Naive thymus-derived CD4-positive, alpha-beta T cell (primary cell): ENCODE measurements at regions not wholly inside any gene's neighbourhood (a gene's known extent, or its start where the extent isn't known, plus 50 kb on each side); places are given as distances from the start of the nearest gene placed in this dataset.

Experiments
- ATAC-seq: fragments of 150-1000 bp; cut with Tn5 transposase; 2 replicates; pipeline ENCODE4 v1.10.0; 2021; ENCODE audit warnings: mild to moderate bottlenecking, moderate library complexity
- CTCF ChIA-PET: fragments of 350-600 bp; sonication (Branson Sonifier 250); formaldehyde crosslinking; loops from one replicate; lab custom pipeline; 2021; ENCODE audit warnings: antibody characterized with exemption; lab: Charles Lee
- POLR2A ChIA-PET: fragments of 350-600 bp; sonication (Branson Sonifier 250); formaldehyde crosslinking; loops from one replicate; lab custom pipeline; 2021; ENCODE audit warnings: antibody characterized with exemption, inconsistent platforms; lab: Charles Lee
- DNase-seq, 9 donors: peaks; one replicate each; pipeline versions ENCODE4 v3.0.0 to v3.0.0-alpha.2; 2020 to 2022; ENCODE audit warnings: mixed read lengths in 1 of 9
- H3K27ac ChIP-seq: one replicate; pipeline ENCODE4 v1.7.0; 2013; ENCODE audit warnings: mild to moderate bottlenecking, low read depth, low read length, moderate library complexity
- H3K27me3 ChIP-seq, 2 donors: one replicate each; pipeline ENCODE4 v1.7.0; 2013; ENCODE audit warnings: low read length in 2 of 2, mild to moderate bottlenecking in 2 of 2, moderate library complexity in 2 of 2; ENCODE audit not compliant: control insufficient read depth in 2 of 2, insufficient read depth in 2 of 2
- H3K36me3 ChIP-seq, 3 experiments: 1 replicate in 2 of 3; 2 replicates in 1 of 3; pipeline ENCODE4 v1.7.0; 2013; ENCODE audit warnings: low read length in 3 of 3, mild to moderate bottlenecking in 3 of 3, moderate library complexity in 1 of 3; ENCODE audit not compliant: insufficient read depth in 3 of 3, control insufficient read depth in 2 of 3
- H3K4me1 ChIP-seq, 2 donors: one replicate each; pipeline ENCODE4 v1.7.0; 2013; ENCODE audit warnings: low read length in 2 of 2, mild to moderate bottlenecking in 2 of 2, moderate library complexity in 1 of 2; ENCODE audit not compliant: control insufficient read depth in 2 of 2, insufficient read depth in 2 of 2
- H3K4me3 ChIP-seq: 2 replicates; pipeline ENCODE4 v1.7.0; 2013; ENCODE audit warnings: mild to moderate bottlenecking, low read length
- H3K9me3 ChIP-seq, 3 experiments: 1 replicate in 2 of 3; 2 replicates in 1 of 3; pipeline ENCODE4 v1.7.0; 2013; ENCODE audit warnings: low read length in 3 of 3; ENCODE audit not compliant: control insufficient read depth in 2 of 3
- H3K27ac Mint-ChIP-seq, 9 donors: one replicate each; pipeline ENCODE4 v1.8.0; 2020 to 2022; ENCODE audit warnings: mixed read lengths in 9 of 9, mild to moderate bottlenecking in 8 of 9, moderate library complexity in 5 of 9, inconsistent platforms in 2 of 9
- H3K27me3 Mint-ChIP-seq, 5 donors: one replicate each; pipeline ENCODE4 v1.8.0; 2021 to 2022; ENCODE audit warnings: mixed read lengths in 5 of 5, mild to moderate bottlenecking in 1 of 5
- H3K36me3 Mint-ChIP-seq, 5 donors: one replicate each; pipeline ENCODE4 v1.8.0; 2020 to 2022; ENCODE audit warnings: mixed read lengths in 5 of 5, mild to moderate bottlenecking in 3 of 5, inconsistent platforms in 1 of 5
- H3K4me1 Mint-ChIP-seq, 7 donors: one replicate each; pipeline ENCODE4 v1.8.0; 2020 to 2022; ENCODE audit warnings: mixed read lengths in 7 of 7, mild to moderate bottlenecking in 3 of 7, inconsistent platforms in 1 of 7
- H3K4me3 Mint-ChIP-seq, 10 donors: one replicate each; pipeline ENCODE4 v1.8.0; 2020 to 2022; ENCODE audit warnings: mild to moderate bottlenecking in 10 of 10, mixed read lengths in 10 of 10, moderate library complexity in 6 of 10, inconsistent platforms in 2 of 10
- H3K9me3 Mint-ChIP-seq, 11 donors: one replicate each; pipeline ENCODE4 v1.8.0; 2020 to 2022; ENCODE audit warnings: mixed read lengths in 11 of 11, mild to moderate bottlenecking in 4 of 11, inconsistent platforms in 1 of 11, moderate library complexity in 1 of 11
- intact Hi-C, 2 donors: fragments of 100-400 bp; cut with micrococcal nuclease; formaldehyde crosslinking; loops; one replicate each; pipeline ENCODE4 v1.15.1; 2023

GRCh38 chr2:107592280-107592624, 234.4 kb upstream of the RGPD4 start:
- intact Hi-C loops: no loop called here
- H3K4me1 Mint-ChIP-seq: no peaks in the 10 kb centered on the region

GRCh38 chr2:107595285-107595684, 231.4 kb upstream of the RGPD4 start:
- ChIA-PET POLR2A (no interaction called here), CTCF (no interaction called here)
- Histone ChIP-seq H3K9me3 (no peaks in the 10 kb centered on the region), H3K4me1 (no peaks in the 10 kb centered on the region), H3K27me3 (no peaks in the 10 kb centered on the region), H3K36me3 (no peaks in the 10 kb centered on the region), H3K27ac (no peak overlapping the region), H3K4me3 (no peak overlapping the region)
- intact Hi-C loops: no loop called here
- H3K4me3 Mint-ChIP-seq: no peak overlapping the region
- DNase-seq: no peak
- no peak overlapping the region for H3K27ac Mint-ChIP-seq
- no peaks in the 10 kb centered on the region for H3K4me1 Mint-ChIP-seq
- no peaks in the 10 kb centered on the region for H3K36me3 Mint-ChIP-seq
- H3K27me3 Mint-ChIP-seq: no peaks in the 10 kb centered on the region
- ATAC-seq: no peak
- peaks cover 0 to 6% (median 0%) of the 10 kb centered on the region in 11 donors for H3K9me3 Mint-ChIP-seq

More at GRCh38 chr2:107592280-107592624, 234.4 kb upstream of the RGPD4 start:
- no peak for DNase-seq
- no peak overlapping the region for H3K27ac ChIP-seq
- Mint-ChIP-seq H3K9me3 (peaks cover 0 to 5% (median 0%) of the 10 kb centered on the region in 11 donors), H3K36me3 (no peaks in the 10 kb centered on the region), H3K4me3 (no peak overlapping the region), H3K27me3 (no peaks in the 10 kb centered on the region), H3K27ac (no peak overlapping the region)
- no peaks in the 10 kb centered on the region for H3K4me1 ChIP-seq
- CTCF ChIA-PET: no interaction called here
- no peaks in the 10 kb centered on the region for H3K27me3 ChIP-seq
- no peak for ATAC-seq
- POLR2A ChIA-PET: no interaction called here
- H3K36me3 ChIP-seq: no peaks in the 10 kb centered on the region
- no peak overlapping the region for H3K4me3 ChIP-seq
- no peaks in the 10 kb centered on the region for H3K9me3 ChIP-seq

GRCh38 chr2:107595749-107596148, 230.9 kb upstream of the RGPD4 start:
- Mint-ChIP-seq H3K4me1 (no peaks in the 10 kb centered on the region), H3K36me3 (no peaks in the 10 kb centered on the region), H3K27me3 (no peaks in the 10 kb centered on the region), H3K27ac (no peak overlapping the region), H3K4me3 (no peak overlapping the region), H3K9me3 (peaks cover 0 to 6% (median 0%) of the 10 kb centered on the region in 11 donors)
- intact Hi-C loops: no loop called here
- H3K27me3 ChIP-seq: no peaks in the 10 kb centered on the region
- no peaks in the 10 kb centered on the region for H3K36me3 ChIP-seq
- ATAC-seq (no peak), DNase-seq (no peak)
- H3K4me3 ChIP-seq: no peak overlapping the region
- no peaks in the 10 kb centered on the region for H3K9me3 ChIP-seq
- H3K4me1 ChIP-seq: no peaks in the 10 kb centered on the region
- no peak overlapping the region for H3K27ac ChIP-seq
- CTCF ChIA-PET: no interaction called here
- POLR2A ChIA-PET: no interaction called here

DNA sequence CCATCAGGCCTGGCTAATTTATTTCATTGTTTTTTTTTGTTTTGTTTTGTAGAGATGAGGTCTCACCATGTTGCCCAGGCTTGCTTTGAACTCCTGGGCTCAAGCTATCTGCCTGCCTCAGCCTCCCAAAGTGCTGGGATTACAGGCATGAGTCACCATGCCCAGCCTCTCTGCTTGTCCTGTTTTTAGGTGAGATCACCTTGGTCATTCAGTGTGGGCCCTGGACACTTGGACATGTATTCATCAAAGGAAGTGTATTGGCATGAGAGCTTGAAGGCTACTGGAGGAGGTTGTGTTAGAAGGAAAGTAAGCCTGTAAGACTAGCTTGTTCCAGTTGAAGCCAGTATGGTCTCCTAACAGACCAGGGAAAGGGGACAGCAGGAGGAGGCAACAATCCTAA, 229.2 kb upstream of the RGPD4 start:
- Mint-ChIP-seq H3K27ac (no peak overlapping the region), H3K27me3 (no peaks in the 10 kb centered on the region), H3K9me3 (peaks cover 0 to 11% (median 1%) of the 10 kb centered on the region in 11 donors), H3K36me3 (no peaks in the 10 kb centered on the region), H3K4me3 (no peak overlapping the region), H3K4me1 (no peaks in the 10 kb centered on the region)
- Histone ChIP-seq H3K27me3 (no peaks in the 10 kb centered on the region), H3K36me3 (no peaks in the 10 kb centered on the region), H3K9me3 (no peaks in the 10 kb centered on the region), H3K4me1 (no peaks in the 10 kb centered on the region), H3K27ac (no peak overlapping the region), H3K4me3 (no peak overlapping the region)
- ATAC-seq (no peak), DNase-seq (no peak)
- CTCF ChIA-PET: no interaction called here
- POLR2A ChIA-PET: no interaction called here
- intact Hi-C loops: no loop called here

DNA sequence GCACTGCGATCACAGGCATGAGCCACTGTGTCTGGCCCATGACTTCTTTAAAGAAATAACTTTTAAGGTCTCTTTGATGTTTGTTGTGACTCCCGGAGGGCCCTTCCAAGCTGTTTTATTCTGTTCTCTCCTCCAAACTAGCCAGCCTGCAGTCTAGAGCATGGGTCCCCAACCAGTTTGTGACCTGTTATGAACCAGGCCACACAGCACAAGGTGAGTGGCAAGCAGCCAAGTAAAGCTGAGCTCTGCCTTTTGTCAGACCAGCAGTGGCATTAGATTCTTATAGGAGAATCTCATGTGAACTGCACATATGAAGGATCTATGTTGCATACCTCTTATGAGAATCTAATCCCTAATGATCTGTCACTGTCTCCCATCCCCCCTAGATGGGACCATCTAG, 223.9 kb upstream of the RGPD4 start:
- ATAC-seq: no peak
- H3K27ac ChIP-seq: no peak overlapping the region
- no peaks in the 10 kb centered on the region for H3K27me3 ChIP-seq
- no peaks in the 10 kb centered on the region for H3K4me1 ChIP-seq
- H3K4me3 ChIP-seq: no peak overlapping the region
- H3K9me3 ChIP-seq: no peaks in the 10 kb centered on the region
- ChIA-PET CTCF (no interaction called here), POLR2A (no interaction called here)
- no peaks in the 10 kb centered on the region for H3K36me3 ChIP-seq
- H3K4me1 Mint-ChIP-seq: no peaks in the 10 kb centered on the region
- DNase-seq: no peak
- intact Hi-C loops: no loop called here
- H3K9me3 Mint-ChIP-seq: peaks cover 0 to 11% (median 0%) of the 10 kb centered on the region in 11 donors
- no peak overlapping the region for H3K27ac Mint-ChIP-seq
- H3K27me3 Mint-ChIP-seq: peaks cover 0 to 8% (median 0%) of the 10 kb centered on the region in 5 donors
- no peak overlapping the region for H3K4me3 Mint-ChIP-seq
- H3K36me3 Mint-ChIP-seq: no peaks in the 10 kb centered on the region

GRCh38 chr2:107607054-107607453, 219.6 kb upstream of the RGPD4 start:
- Mint-ChIP-seq H3K9me3 (peaks cover 0 to 6% (median 0%) of the 10 kb centered on the region in 11 donors), H3K27ac (no peak overlapping the region), H3K36me3 (no peaks in the 10 kb centered on the region), H3K27me3 (peaks cover 0 to 8% (median 0%) of the 10 kb centered on the region in 5 donors), H3K4me3 (no peak overlapping the region), H3K4me1 (no peaks in the 10 kb centered on the region)
- Histone ChIP-seq H3K4me1 (no peaks in the 10 kb centered on the region), H3K27me3 (no peaks in the 10 kb centered on the region), H3K9me3 (no peaks in the 10 kb centered on the region), H3K4me3 (no peak overlapping the region), H3K27ac (no peak overlapping the region), H3K36me3 (no peaks in the 10 kb centered on the region)
- intact Hi-C loops: no loop called here
- CTCF ChIA-PET: no interaction called here
- POLR2A ChIA-PET: no interaction called here
- DNase-seq (no peak), ATAC-seq (no peak)

GRCh38 chr2:107607473-107607872, 219.2 kb upstream of the RGPD4 start:
- DNase-seq (no peak), ATAC-seq (no peak)
- H3K27me3 ChIP-seq: no peaks in the 10 kb centered on the region
- H3K9me3 Mint-ChIP-seq: peaks cover 0 to 6% (median 0%) of the 10 kb centered on the region in 11 donors
- CTCF ChIA-PET: no interaction called here
- no peaks in the 10 kb centered on the region for H3K9me3 ChIP-seq
- H3K4me1 ChIP-seq: no peaks in the 10 kb centered on the region
- H3K4me1 Mint-ChIP-seq: no peaks in the 10 kb centered on the region
- H3K36me3 ChIP-seq: no peaks in the 10 kb centered on the region
- no peaks in the 10 kb centered on the region for H3K36me3 Mint-ChIP-seq
- no peak overlapping the region for H3K27ac Mint-ChIP-seq
- POLR2A ChIA-PET: no interaction called here
- H3K4me3 ChIP-seq: no peak overlapping the region
- intact Hi-C loops: no loop called here
- peaks cover 0 to 8% (median 0%) of the 10 kb centered on the region in 5 donors for H3K27me3 Mint-ChIP-seq
- no peak overlapping the region for H3K27ac ChIP-seq
- H3K4me3 Mint-ChIP-seq: no peak overlapping the region
